ENCODE measurements at regions not wholly inside any gene's neighbourhood (a gene's known extent, or its start where the extent isn't known, plus 50 kb on each side); places are given as distances from the start of the nearest gene placed in this dataset.

GRCh38 chr5:158611581-158611980, 488.1 kb downstream of the EBF1 start:
- Histone ChIP-seq H3K9me3 (ENCODE audit: low read length) (no peaks in the 10 kb centered on the region), H3K4me2 (ENCODE audit: low read length) (no peak overlapping the region), H3K79me2 (ENCODE audit: insufficient read depth, low read depth, low read length) (no peaks in the 10 kb centered on the region), H3K4me3 (ENCODE audit: low read depth, low read length, poor library complexity, severe bottlenecking) (no peak overlapping the region), H4K20me1 (ENCODE audit: insufficient read depth, low read length) (no peaks in the 10 kb centered on the region), H3K27ac (ENCODE audit: low read depth, low read length, poor library complexity, severe bottlenecking) (no peak overlapping the region), H3K4me1 (ENCODE audit: insufficient read depth, low read length, poor library complexity, severe bottlenecking) (no peaks in the 10 kb centered on the region), H3K9me2 (ENCODE audit: insufficient read depth, low read length) (no peaks in the 10 kb centered on the region), H2AFZ (ENCODE audit: low read length) (no peak overlapping the region), H3K36me3 (ENCODE audit: insufficient read depth, low read length) (no peaks in the 10 kb centered on the region)
- DNase-seq (ENCODE audit: low spot score): no peak
- POLR2A ChIA-PET: no interaction called here
- CTCF ChIA-PET (ENCODE audit: unreplicated experiment): no interaction called here
- TF ChIP-seq CTCF (conservative IDR thresholded peaks at IDR 0.05; ENCODE audit: low read length): no peak
- TF ChIP-seq EZH2phosphoT487 (IDR thresholded peaks at IDR 0.05; ENCODE audit: borderline replicate concordance, low read depth, low read length): no peak
- intact Hi-C loops (cut with micrococcal nuclease; ENCODE audit: unreplicated experiment): no loop called here
- BruUV-seq (replicated peaks): no TSS peak

GRCh38 chr5:158610051-158610415, 489.7 kb downstream of the EBF1 start:
- Histone ChIP-seq H4K20me1 (ENCODE audit: insufficient read depth, low read length) (no peaks in the 10 kb centered on the region), H3K36me3 (ENCODE audit: insufficient read depth, low read length) (no peaks in the 10 kb centered on the region), H3K4me2 (ENCODE audit: low read length) (no peak overlapping the region), H3K27ac (ENCODE audit: low read depth, low read length, poor library complexity, severe bottlenecking) (no peak overlapping the region), H3K79me2 (ENCODE audit: insufficient read depth, low read depth, low read length) (no peaks in the 10 kb centered on the region), H2AFZ (ENCODE audit: low read length) (no peak overlapping the region), H3K9me2 (ENCODE audit: insufficient read depth, low read length) (no peaks in the 10 kb centered on the region), H3K9me3 (ENCODE audit: low read length) (no peaks in the 10 kb centered on the region), H3K4me3 (ENCODE audit: low read depth, low read length, poor library complexity, severe bottlenecking) (no peak overlapping the region), H3K4me1 (ENCODE audit: insufficient read depth, low read length, poor library complexity, severe bottlenecking) (no peaks in the 10 kb centered on the region)
- no peak for TF ChIP-seq EZH2phosphoT487 (IDR thresholded peaks at IDR 0.05; ENCODE audit: borderline replicate concordance, low read depth, low read length)
- TF ChIP-seq CTCF (conservative IDR thresholded peaks at IDR 0.05; ENCODE audit: low read length): no peak
- no peak for DNase-seq (ENCODE audit: low spot score)
- intact Hi-C loops (cut with micrococcal nuclease; ENCODE audit: unreplicated experiment): no loop called here
- POLR2A ChIA-PET: no interaction called here
- CTCF ChIA-PET (ENCODE audit: unreplicated experiment): no interaction called here
- BruUV-seq (replicated peaks): no TSS peak

- TF ChIP-seq CTCF (conservative IDR thresholded peaks at IDR 0.05; ENCODE audit: low read length): no peak
- TF ChIP-seq EZH2phosphoT487 (IDR thresholded peaks at IDR 0.05; ENCODE audit: borderline replicate concordance, low read depth, low read length): no peak
- BruUV-seq (replicated peaks): no TSS peak
- no peak overlapping the region for H3K27ac ChIP-seq (ENCODE audit: low read depth, low read length, poor library complexity, severe bottlenecking)
Measured at GRCh38 chr5:158609333-158610050, 490.2 kb downstream of the EBF1 start.

More at GRCh38 chr5:158609333-158610050, 490.2 kb downstream of the EBF1 start:
- Histone ChIP-seq H3K9me2 (ENCODE audit: insufficient read depth, low read length) (no peaks in the 10 kb centered on the region), H3K4me2 (ENCODE audit: low read length) (no peak overlapping the region), H3K9me3 (ENCODE audit: low read length) (no peaks in the 10 kb centered on the region), H3K36me3 (ENCODE audit: insufficient read depth, low read length) (no peaks in the 10 kb centered on the region), H2AFZ (ENCODE audit: low read length) (no peak overlapping the region), H3K79me2 (ENCODE audit: insufficient read depth, low read depth, low read length) (no peaks in the 10 kb centered on the region), H4K20me1 (ENCODE audit: insufficient read depth, low read length) (no peaks in the 10 kb centered on the region), H3K4me1 (ENCODE audit: insufficient read depth, low read length, poor library complexity, severe bottlenecking) (no peaks in the 10 kb centered on the region), H3K4me3 (ENCODE audit: low read depth, low read length, poor library complexity, severe bottlenecking) (no peak overlapping the region)
- POLR2A ChIA-PET: interaction anchor here (0.8 kb wide), 1 partner anchor 18 kb away, joined by 3 read pairs; no protein-coding TSS in a partner anchor
- no peak for DNase-seq (ENCODE audit: low spot score)
- CTCF ChIA-PET (ENCODE audit: unreplicated experiment): no interaction called here
- intact Hi-C loops (cut with micrococcal nuclease; ENCODE audit: unreplicated experiment): no loop called here
